ENCODE measurements at regions not wholly inside any gene's neighbourhood (a gene's known extent, or its start where the extent isn't known, plus 50 kb on each side); places are given as distances from the start of the nearest gene placed in this dataset.
A peak's percentile ranks its signal among the peaks of the same experiment; 100 is the strongest.

DNA sequence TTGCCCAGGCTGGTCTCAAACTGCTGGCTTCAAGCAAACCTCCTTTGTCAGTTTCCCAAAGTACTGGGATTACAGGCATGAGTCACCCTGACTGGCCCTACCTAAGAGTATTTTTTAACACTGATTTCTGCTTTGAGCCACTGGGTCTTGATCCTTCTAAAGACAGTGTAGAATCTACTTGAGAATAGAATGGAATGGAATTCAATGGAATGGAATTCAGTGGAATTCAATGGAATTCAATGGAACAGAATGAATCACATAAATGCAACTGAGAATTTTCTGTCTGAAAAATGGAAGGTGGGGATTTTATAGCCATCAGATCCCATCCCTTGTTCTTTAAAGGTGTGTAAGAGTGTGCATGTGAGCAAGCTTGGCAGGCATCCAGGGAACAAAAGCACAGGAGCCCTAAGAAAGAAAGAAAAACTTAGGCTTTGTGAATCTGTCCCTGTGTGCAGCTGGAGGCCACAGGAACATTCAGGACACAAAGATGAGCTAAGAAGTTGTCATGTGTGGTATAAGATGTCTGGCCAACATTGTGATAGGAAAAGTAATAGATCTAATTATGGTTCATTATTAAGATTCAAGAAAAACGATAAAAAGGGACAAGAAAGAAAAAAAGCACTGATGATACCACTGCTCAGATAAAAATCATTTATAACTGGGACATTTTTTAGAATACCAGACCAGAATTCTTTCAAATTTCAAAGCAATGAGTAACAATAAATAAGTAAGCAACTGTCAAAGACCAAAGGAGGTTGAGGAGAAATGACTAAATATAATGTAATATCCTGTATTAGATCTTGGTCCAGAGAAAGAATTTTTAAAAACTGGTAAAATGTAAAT is 681.0 kb upstream of the GJE1 start:
- H3K9me2 ChIP-seq (ENCODE audit: insufficient read depth): no peaks in the 10 kb centered on the region
- peak overlapping the region; percentile 34 for H3K9ac ChIP-seq
- no peaks in the 10 kb centered on the region for H3K27me3 ChIP-seq (replicated peaks; ENCODE audit: insufficient read depth)
- peak; percentile 79 for DNase-seq
- H3K36me3 ChIP-seq (ENCODE audit: low read depth): no peaks in the 10 kb centered on the region
- in situ Hi-C loops (cut with MboI): no loop called here
- no peaks in the 10 kb centered on the region for H3K9me3 ChIP-seq (ENCODE audit: low read depth)
- H3K4me3 ChIP-seq: peak overlapping the region; percentile 31
- no peaks in the 10 kb centered on the region for H3K79me2 ChIP-seq (ENCODE audit: insufficient read depth)
- H3K27ac ChIP-seq: peak overlapping the region; percentile 86
- peaks cover 30% of the 10 kb centered on the region for H3K4me1 ChIP-seq (ENCODE audit: insufficient read depth)
- TF ChIP-seq EZH2 (IDR thresholded peaks at IDR 0.05; ENCODE audit: insufficient read depth, poor library complexity, severe bottlenecking) (no peak), EZH2phosphoT487 (IDR thresholded peaks at IDR 0.05; ENCODE audit: insufficient read depth, low read depth) (no peak)
- peak overlapping the region; percentile 81 for H3K4me2 ChIP-seq (ENCODE audit: unreplicated experiment)
- H3F3A ChIP-seq (ENCODE audit: insufficient read depth): peaks cover 29% of the 10 kb centered on the region
- H4K20me1 ChIP-seq (ENCODE audit: insufficient read depth): no peaks in the 10 kb centered on the region
- peak overlapping the region; percentile 58 for H2AFZ ChIP-seq
- WGBS, 2 experiments (ENCODE audit: low coverage in 1 of 2, low lambda C conversion rate in 2 of 2, missing lambda C conversion rate in 2 of 2): 0% methylated on average over 1 of the region's 1 CpG

DNA sequence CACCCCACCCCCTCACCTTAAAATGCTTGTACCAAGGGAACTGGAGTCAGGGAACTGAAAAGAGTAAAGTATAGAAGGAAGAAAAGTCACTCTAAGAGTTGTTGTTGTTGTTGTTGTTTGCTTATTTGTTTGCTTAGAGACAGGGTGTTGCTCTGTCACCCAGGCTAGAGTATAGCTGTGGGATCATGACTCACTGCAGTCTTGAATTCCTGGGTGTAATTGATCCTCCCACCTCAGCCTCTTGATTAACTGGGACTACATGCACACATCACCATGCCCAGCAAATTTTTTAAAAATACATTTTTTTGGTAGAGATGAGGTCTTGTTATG is 681.6 kb upstream of the GJE1 start:
- in situ Hi-C loops (cut with MboI): no loop called here
- TF ChIP-seq EZH2 (IDR thresholded peaks at IDR 0.05; ENCODE audit: insufficient read depth, poor library complexity, severe bottlenecking) (no peak), EZH2phosphoT487 (IDR thresholded peaks at IDR 0.05; ENCODE audit: insufficient read depth, low read depth) (no peak)
- Histone ChIP-seq H3K36me3 (ENCODE audit: low read depth) (no peaks in the 10 kb centered on the region), H3K4me3 (peak overlapping the region; percentile 31; the same call in 1 of the 2 replicates), H3K4me1 (ENCODE audit: insufficient read depth) (peaks cover 30% of the 10 kb centered on the region), H4K20me1 (ENCODE audit: insufficient read depth) (no peaks in the 10 kb centered on the region), H3K27me3 (replicated peaks; ENCODE audit: insufficient read depth) (no peaks in the 10 kb centered on the region), H3K27ac (peak overlapping the region; percentile 86), H3K79me2 (ENCODE audit: insufficient read depth) (no peaks in the 10 kb centered on the region), H2AFZ (peak overlapping the region; percentile 47), H3K9ac (peak overlapping the region; percentile 34), H3K4me2 (ENCODE audit: unreplicated experiment) (peak overlapping the region; percentile 81), H3K9me3 (ENCODE audit: low read depth) (no peaks in the 10 kb centered on the region), H3K9me2 (ENCODE audit: insufficient read depth) (no peaks in the 10 kb centered on the region), H3F3A (ENCODE audit: insufficient read depth) (peaks cover 29% of the 10 kb centered on the region)
- no peak for DNase-seq

DNA sequence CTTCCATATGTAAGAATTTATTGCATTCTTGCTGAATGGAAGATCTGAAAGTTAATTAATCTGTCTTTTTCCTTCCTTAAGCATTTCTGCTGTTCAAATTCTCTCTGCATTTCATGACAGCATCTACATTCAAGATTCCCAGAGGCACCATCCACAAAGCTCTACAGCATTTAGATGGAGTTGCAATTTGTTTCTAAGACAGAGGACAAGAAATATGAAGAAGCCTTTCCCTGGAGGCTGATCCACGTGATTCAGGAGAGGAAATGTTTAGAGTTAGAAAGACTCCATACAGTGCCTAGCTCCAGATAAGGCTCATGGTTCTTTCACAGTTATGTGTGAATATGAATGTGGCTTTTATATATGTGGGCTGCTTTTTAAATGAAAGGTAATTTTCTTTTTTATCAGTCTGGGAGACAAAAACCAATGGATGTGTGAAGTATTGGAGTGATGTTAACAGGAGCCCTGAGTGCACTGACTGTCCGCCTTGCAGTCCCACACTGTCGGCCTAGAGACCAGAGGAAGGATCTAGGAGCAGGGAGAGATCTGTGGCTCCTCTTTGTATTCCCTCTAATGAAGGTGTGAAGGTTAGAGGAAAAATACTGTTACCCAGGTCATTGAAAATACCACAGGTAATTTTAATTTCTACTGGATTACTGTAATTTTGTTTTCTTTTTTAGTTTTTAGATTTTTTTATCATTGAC is 686.6 kb upstream of the GJE1 start:
- no peaks in the 10 kb centered on the region for H3K27me3 ChIP-seq (replicated peaks; ENCODE audit: insufficient read depth)
- TF ChIP-seq EZH2 (IDR thresholded peaks at IDR 0.05; ENCODE audit: insufficient read depth, poor library complexity, severe bottlenecking): no peak
- no peak for TF ChIP-seq EZH2phosphoT487 (IDR thresholded peaks at IDR 0.05; ENCODE audit: insufficient read depth, low read depth)
- H3K9me3 ChIP-seq (ENCODE audit: low read depth): no peaks in the 10 kb centered on the region
- peaks cover 14% of the 10 kb centered on the region for H3F3A ChIP-seq (ENCODE audit: insufficient read depth)
- 94 to 98% methylated on average over 3 of the region's 3 CpGs for WGBS, 2 experiments (ENCODE audit: low coverage in 1 of 2, low lambda C conversion rate in 2 of 2, missing lambda C conversion rate in 2 of 2)
- in situ Hi-C loops (cut with MboI): no loop called here
- no peaks in the 10 kb centered on the region for H4K20me1 ChIP-seq (ENCODE audit: insufficient read depth)
- no peaks in the 10 kb centered on the region for H3K79me2 ChIP-seq (ENCODE audit: insufficient read depth)
- no peak overlapping the region for H2AFZ ChIP-seq
- H3K9ac ChIP-seq: no peak overlapping the region
- H3K4me1 ChIP-seq (ENCODE audit: insufficient read depth): peaks cover 12% of the 10 kb centered on the region
- no peak for DNase-seq
- H3K4me3 ChIP-seq: no peak overlapping the region
- H3K9me2 ChIP-seq (ENCODE audit: insufficient read depth): no peaks in the 10 kb centered on the region
- no peak overlapping the region for H3K27ac ChIP-seq
- H3K4me2 ChIP-seq (ENCODE audit: unreplicated experiment): no peak overlapping the region
- H3K36me3 ChIP-seq (ENCODE audit: low read depth): no peaks in the 10 kb centered on the region

DNA sequence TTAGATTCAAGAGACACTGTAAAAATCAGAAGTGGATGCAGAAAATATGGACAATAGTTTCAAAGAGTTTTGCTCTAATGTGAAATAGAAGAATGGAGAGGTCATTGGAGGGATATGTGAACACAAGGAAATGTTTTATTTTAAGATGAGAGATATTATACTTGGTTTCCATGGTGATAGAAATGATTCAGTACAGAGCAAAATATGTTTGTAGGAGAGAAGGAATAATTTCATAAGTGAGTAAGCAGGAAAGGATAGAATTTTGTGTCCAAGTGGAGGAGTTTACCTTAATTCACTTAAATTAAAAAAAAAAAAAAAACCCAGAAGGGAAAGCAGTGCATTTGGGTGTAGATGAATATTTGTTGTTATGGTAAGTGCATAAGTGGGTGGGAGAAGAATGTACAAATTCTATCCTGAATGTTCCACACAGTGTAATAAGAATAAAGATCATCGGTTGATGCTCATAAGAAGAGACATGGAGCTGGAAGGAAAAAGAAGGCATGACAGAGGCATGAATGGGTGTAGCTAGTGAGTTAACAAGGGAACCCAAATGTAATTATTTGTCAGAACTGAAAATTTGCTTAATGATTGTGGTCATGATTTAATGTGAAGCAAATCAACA is 688.9 kb upstream of the GJE1 start:
- peak; percentile 43 for DNase-seq
- H4K20me1 ChIP-seq (ENCODE audit: insufficient read depth): no peaks in the 10 kb centered on the region
- H3F3A ChIP-seq (ENCODE audit: insufficient read depth): no peaks in the 10 kb centered on the region
- no peaks in the 10 kb centered on the region for H3K27me3 ChIP-seq (replicated peaks; ENCODE audit: insufficient read depth)
- H3K4me3 ChIP-seq: no peak overlapping the region
- in situ Hi-C loops (cut with MboI): no loop called here
- H3K27ac ChIP-seq: no peak overlapping the region
- no peaks in the 10 kb centered on the region for H3K9me2 ChIP-seq (ENCODE audit: insufficient read depth)
- H3K9ac ChIP-seq: no peak overlapping the region
- peak overlapping the region; percentile 31; the same call in 1 of the 2 replicates for H2AFZ ChIP-seq
- no peaks in the 10 kb centered on the region for H3K79me2 ChIP-seq (ENCODE audit: insufficient read depth)
- no peak overlapping the region for H3K4me2 ChIP-seq (ENCODE audit: unreplicated experiment)
- TF ChIP-seq EZH2 (IDR thresholded peaks at IDR 0.05; ENCODE audit: insufficient read depth, poor library complexity, severe bottlenecking) (no peak), EZH2phosphoT487 (IDR thresholded peaks at IDR 0.05; ENCODE audit: insufficient read depth, low read depth) (no peak)
- H3K36me3 ChIP-seq (ENCODE audit: low read depth): no peaks in the 10 kb centered on the region
- no peaks in the 10 kb centered on the region for H3K4me1 ChIP-seq (ENCODE audit: insufficient read depth)
- no peaks in the 10 kb centered on the region for H3K9me3 ChIP-seq (ENCODE audit: low read depth)
- 68 to 71% methylated on average over 1 of the region's 1 CpG for WGBS, 2 experiments (ENCODE audit: low coverage in 1 of 2, low lambda C conversion rate in 2 of 2, missing lambda C conversion rate in 2 of 2)

All from GM23248 (cell line).